T follicular helper cell (primary cell): ENCODE measurements at regions not wholly inside any gene's neighbourhood (a gene's known extent, or its start where the extent isn't known, plus 50 kb on each side); places are given as distances from the start of the nearest gene placed in this dataset.
"Not testable (repeated sequence)": the region's sequence is repeated elsewhere in the genome, so short reads cannot be mapped to it uniquely, and the experiment has no call there.

Experiments
- DNase-seq: peaks from one replicate; pipeline ENCODE4 v3.0.0-alpha.2; 2020; ENCODE audit warnings: low read depth

- DNase-seq: not testable (repeated sequence)
Measured at GRCh38 chr3:94412936-94413335, 350.1 kb downstream of the NSUN3 start.

DNA sequence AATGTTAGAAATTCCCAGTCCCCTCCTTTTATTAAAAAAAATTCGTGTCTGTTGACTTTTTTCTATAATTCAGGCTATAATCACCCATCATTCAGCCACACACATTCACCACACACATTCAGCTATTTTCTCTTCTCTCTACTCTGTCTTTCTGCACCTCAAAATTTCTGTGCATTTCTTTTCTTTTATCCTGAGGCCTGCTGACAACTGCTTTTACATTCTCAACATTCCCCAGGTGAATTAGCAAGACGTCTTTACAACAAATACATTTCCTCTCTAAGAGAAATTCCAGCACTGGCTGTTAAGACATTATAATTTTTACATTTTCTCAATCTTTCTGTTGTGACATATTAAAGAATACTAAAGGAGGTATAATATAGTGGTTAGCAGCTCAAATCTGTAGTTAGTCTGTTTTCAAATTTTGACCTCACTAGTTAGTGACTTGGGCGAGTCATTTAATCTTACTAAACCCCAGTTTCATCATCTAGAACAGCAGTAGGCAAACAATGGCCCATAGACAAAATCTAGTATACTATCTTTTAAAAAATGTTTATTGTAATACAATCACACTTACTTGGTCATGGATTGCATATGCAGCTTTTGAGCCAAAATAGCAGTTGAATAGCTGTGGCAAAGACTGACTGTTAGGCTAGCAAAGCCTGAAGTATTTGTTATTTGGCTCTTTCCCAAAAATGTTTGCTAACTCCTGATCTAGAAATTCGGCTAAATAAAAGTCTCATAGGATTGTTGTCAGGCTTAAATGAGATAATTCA lies 350.7 kb downstream of the NSUN3 start:
- DNase-seq: no peak

- DNase-seq: no peak
Measured at GRCh38 chr3:94414418-94414817, 351.6 kb downstream of the NSUN3 start.

GRCh38 chr3:94416768-94417167 lies 353.9 kb downstream of the NSUN3 start:
- DNase-seq: no peak

DNA sequence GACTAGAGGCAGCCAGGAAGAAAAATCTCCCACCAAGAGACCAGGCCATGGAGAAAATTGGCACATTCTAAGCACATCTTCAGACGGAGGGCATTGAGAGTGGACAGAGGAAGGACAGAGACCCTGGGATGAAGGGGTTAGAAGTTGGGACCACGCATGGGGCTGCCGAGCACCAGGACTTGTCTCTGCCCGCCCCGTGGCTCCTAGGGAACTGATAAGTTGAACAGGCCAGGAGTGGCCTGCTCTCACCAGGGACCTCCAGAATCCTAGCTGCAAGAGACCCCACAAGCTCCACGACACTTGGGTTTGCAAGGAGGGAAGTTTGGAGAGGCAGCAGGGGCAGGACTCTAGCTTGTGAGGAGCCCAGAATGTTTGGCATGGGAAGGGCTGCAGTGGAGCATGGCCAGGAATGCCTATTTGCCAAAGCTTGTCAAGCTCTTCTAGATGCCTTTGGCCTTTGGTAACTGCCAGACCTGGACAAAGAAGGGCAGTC lies 355.1 kb downstream of the NSUN3 start:
- no peak for DNase-seq

DNA sequence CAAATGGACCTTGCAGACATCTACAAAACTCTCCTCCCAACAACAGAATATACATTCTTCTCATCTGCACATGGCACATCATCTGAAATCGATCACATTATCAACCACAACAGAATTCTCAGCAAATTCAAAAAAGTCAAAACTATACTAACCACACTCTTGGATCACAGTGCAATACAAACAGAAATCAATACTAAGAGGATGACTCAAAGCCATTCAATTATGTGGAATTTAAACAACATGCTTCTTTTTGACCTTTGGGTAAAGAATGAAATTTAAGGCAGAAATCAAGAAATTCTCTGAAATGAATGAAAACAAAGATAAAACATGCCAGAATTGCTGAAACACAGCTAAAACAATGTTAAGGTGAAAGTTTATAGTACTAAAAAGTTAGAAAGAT lies 358.1 kb downstream of the NSUN3 start:
- DNase-seq: no peak

- no peak for DNase-seq
Measured at GRCh38 chr3:94423578-94423977, 360.7 kb downstream of the NSUN3 start.

DNA sequence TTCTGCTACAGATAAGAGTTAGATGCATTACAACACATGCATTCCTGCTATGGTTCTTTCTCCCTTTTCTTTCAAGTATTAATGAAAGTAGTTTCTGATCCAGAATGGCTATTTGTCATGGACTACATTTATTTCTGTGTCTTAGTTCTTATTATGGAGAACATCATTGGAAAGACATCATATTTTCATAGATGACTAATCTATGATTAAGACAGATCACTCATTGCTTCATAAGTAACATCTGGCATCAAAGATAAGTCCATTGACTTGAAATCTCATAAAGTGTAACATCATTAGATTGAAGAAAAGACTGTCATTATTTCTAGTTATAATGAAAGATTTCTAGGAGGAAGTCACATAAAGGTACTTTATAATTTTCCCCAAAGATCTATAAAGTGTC lies 366.7 kb downstream of the NSUN3 start:
- DNase-seq: no peak

- DNase-seq: no peak
Measured at GRCh38 chr3:94431876-94432570, 369.2 kb downstream of the NSUN3 start.

- no peak for DNase-seq
Measured at GRCh38 chr3:94433811-94434210, 370.9 kb downstream of the NSUN3 start.

GRCh38 chr3:94440767-94441493 lies 378.1 kb downstream of the NSUN3 start:
- DNase-seq: no peak

DNA sequence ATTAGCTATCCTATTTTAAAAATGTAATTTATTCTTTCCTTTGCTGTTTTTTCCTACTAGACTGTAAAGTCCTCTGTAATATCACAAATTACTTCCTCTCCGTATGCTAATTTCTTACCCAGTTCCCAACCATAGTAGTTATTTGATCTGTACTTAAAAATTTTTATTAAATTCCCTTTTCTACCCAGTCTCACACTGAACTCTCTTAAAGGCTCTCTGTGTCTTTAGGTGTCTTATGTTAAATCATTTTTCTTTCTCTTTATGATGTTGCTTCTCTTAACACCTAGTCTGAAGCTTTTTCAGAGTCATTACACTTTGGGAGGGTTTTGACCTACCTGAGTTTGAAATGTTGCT lies 378.6 kb downstream of the NSUN3 start:
- DNase-seq: no peak

DNA sequence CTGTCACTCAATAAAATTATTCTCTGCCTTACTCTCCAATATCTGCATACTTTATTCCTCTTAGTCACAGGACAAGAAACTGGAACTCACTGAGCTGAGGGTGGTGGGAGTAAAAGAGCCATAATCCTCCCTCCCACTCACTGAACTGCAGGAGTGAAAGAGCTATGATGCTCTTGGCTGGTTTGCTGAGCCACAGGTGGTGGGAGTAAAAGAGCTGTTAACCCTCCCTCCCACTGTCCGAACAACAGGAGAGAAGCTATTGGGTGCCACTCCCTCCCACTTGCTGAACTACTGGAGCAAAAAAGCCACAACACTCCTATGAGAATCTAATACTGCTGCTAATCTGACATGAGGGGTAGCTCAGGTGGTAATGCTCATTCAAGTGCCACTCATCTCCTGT lies 391.0 kb downstream of the NSUN3 start:
- DNase-seq: no peak

DNA sequence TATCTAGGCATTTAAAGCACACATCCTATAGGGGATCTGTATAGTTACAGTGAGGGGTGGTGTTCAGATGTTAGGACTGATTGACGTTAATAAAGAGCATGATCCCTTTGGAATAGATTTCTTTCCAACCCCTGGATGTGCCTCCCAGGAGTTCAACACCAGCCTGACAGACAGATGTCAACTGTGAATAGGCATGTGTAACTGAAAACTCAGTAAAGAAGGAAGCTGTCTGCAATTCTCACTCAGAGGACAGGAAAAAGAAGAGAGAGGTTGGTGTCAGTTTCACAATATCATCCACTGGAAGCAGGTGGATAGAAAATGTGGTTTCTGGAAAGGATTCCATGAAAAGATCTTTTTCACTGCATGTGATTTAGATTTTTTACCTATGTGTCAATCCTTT lies 396.3 kb downstream of the NSUN3 start:
- no peak for DNase-seq

DNA sequence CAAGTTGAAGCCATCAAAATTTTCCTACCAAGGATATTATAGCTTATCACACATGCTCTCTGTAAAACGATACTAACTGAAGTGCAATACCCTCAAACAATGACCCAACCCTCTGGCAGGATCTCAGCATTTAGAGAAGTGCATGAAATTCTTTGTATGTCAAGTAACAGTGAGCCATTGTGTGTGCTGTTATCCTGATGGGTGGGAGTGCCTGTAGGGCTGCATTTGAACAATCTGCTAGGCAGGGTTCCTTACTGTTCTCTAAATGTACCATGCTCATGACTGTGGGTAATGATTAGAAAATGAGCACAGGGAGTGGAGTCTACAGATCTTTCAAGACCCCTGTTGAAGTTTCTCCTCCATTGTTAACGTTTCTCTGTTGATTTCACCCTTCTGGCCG lies 398.1 kb downstream of the NSUN3 start:
- no peak for DNase-seq

- no peak for DNase-seq
Measured at GRCh38 chr3:94462931-94463330, 400.1 kb downstream of the NSUN3 start.

DNA sequence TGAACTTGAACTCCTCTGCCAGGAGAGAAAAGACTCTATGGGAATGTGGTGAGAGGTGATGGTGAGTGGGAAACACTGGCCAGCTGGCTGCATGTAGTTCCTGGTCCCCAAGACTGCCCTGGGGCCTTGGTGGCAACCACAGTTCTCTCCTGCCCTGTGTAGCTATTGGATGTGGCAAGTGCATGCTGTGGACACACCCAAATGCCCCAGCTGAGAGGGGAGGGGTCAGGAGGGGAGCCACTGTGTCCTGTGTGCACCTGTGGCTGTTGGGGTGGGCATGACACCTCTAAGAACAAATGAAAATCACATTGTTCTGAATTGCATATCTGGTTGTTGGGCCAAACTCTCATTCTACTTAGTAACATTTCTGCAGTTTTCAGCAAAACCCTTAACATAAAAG lies 409.6 kb downstream of the NSUN3 start:
- DNase-seq: no peak

- DNase-seq: no peak
Measured at GRCh38 chr3:94481226-94481898, 418.5 kb downstream of the NSUN3 start.

- no peak for DNase-seq
Measured at GRCh38 chr3:94482686-94483085, 419.8 kb downstream of the NSUN3 start.

- no peak for DNase-seq
Measured at GRCh38 chr3:94483403-94483802, 420.5 kb downstream of the NSUN3 start.

DNA sequence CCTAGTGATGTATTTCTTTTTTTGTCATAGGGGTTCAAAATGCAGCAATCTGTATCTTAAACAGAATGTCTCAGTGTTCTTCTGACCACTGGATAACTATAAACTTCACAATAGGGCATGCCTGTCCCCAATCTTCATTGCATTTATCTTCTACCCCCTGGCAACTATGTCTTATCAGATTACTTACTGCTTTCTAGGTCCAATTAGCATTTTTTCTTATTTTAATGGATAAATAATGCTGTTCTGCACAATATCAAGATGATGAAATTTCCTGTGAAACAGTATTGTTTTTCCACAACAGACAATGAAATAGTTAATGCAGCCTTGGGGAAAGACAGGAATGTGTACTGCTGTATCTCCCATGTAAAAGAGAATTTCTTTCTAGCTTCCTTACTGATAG lies 432.1 kb downstream of the NSUN3 start:
- DNase-seq: no peak

DNA sequence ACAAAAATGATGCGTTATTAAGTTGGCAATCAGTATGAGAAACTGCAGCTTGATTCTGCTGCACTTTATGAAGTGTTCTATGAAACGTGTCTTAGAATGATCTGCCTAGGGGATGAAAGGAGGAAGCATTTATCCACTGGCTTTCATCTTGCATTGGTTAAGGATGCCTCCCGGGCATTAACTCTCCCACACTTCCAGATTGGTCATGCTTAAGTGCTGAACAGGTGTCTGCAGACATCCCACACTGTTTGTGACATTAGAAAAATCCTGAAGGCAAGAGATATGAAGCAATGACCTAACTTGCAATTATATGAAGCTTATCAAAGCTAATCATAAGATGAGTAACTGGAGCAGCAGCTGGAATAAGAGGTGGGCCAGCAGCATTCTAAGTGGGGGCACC lies 437.3 kb downstream of the NSUN3 start:
- DNase-seq: no peak
